ENCODE measurements at regions not wholly inside any gene's neighbourhood (a gene's known extent, or its start where the extent isn't known, plus 50 kb on each side); places are given as distances from the start of the nearest gene placed in this dataset.

DNA sequence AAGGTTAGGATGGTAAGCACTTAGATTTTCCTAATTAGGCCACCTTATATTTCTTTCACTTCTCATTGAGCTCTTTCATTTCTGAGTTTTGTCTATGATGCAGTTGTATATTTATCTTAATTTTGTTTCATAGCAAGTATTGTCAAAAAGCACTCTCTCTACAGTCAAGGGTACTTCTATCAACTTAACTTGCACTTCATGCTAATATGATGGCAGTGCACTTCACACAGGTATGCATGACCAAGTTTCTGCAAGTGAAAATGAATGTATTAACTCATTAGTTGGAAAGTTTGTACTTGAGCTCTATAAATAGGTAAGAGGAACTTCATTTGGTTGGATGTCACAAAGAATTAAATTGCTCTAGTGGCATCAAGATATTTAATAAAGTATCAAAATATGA, 51.5 kb upstream of the CDH19 start:
- no peak overlapping the region for H3K27ac ChIP-seq (ENCODE audit: low read length)
- no peaks in the 10 kb centered on the region for H3K9me3 ChIP-seq (replicated peaks; ENCODE audit: control insufficient read depth, low read depth, low read length)
- DNase-seq: no peak
- H3K36me3 ChIP-seq (ENCODE audit: control insufficient read depth, insufficient read depth, low read length): no peaks in the 10 kb centered on the region
- no peak overlapping the region for H3K4me3 ChIP-seq (ENCODE audit: low read length)
- no peaks in the 10 kb centered on the region for H3K27me3 ChIP-seq (ENCODE audit: control insufficient read depth, insufficient read depth, low read length)
- H3K4me1 ChIP-seq (ENCODE audit: control insufficient read depth, insufficient read depth, low read length): no peaks in the 10 kb centered on the region
